ENCODE measurements at regions not wholly inside any gene's neighbourhood (a gene's known extent, or its start where the extent isn't known, plus 50 kb on each side); places are given as distances from the start of the nearest gene placed in this dataset.

DNA sequence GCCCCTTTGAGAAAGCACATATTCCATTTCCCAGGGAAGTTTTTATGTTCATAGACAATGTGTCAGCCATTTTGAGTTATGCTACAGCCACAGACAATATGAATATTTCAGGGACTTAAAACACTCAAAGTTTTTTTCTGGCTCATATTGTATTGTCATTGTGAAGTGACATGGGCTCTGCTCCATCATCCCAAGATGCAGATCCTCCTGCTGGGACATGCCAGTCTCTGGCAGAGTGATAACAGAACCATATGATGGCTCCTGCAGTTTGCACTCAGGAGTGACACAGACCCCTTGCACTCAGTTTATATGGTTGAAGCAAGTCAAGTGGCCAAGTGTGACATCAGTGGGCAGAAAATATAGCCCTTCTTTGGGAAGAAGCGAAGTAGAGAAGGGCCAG, 498.4 kb upstream of the TUSC1 start:
- TF ChIP-seq, protein P1, sequence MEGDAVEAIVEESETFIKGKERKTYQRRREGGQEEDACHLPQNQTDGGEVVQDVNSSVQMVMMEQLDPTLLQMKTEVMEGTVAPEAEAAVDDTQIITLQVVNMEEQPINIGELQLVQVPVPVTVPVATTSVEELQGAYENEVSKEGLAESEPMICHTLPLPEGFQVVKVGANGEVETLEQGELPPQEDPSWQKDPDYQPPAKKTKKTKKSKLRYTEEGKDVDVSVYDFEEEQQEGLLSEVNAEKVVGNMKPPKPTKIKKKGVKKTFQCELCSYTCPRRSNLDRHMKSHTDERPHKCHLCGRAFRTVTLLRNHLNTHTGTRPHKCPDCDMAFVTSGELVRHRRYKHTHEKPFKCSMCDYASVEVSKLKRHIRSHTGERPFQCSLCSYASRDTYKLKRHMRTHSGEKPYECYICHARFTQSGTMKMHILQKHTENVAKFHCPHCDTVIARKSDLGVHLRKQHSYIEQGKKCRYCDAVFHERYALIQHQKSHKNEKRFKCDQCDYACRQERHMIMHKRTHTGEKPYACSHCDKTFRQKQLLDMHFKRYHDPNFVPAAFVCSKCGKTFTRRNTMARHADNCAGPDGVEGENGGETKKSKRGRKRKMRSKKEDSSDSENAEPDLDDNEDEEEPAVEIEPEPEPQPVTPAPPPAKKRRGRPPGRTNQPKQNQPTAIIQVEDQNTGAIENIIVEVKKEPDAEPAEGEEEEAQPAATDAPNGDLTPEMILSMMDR (IDR thresholded peaks at IDR 0.05; ENCODE audit: low read length): no peak
- no peak for TF ChIP-seq EZH2 (IDR thresholded peaks at IDR 0.05; ENCODE audit: borderline replicate concordance, low read length)
